Naive thymus-derived CD8-positive, alpha-beta T cell (primary cell): ENCODE measurements at regions not wholly inside any gene's neighbourhood (a gene's known extent, or its start where the extent isn't known, plus 50 kb on each side); places are given as distances from the start of the nearest gene placed in this dataset.
A peak's percentile ranks its signal among the peaks of the same experiment; 100 is the strongest.
"Not testable (repeated sequence)": the region's sequence is repeated elsewhere in the genome, so short reads cannot be mapped to it uniquely, and the experiment has no call there.

Experiments
- ATAC-seq, 2 donors: fragments of 150-1000 bp; cut with Tn5 transposase in 1 of 2; sonication (Bioruptor Pico), chemical (Tn5 transposase) in 1 of 2; 1 replicate in 1 of 2; 2 replicates in 1 of 2; pipeline ENCODE4 v1.10.0; 2021; ENCODE audit warnings: mild to moderate bottlenecking in 2 of 2, moderate library complexity in 2 of 2
- POLR2A ChIA-PET: fragments of 350-600 bp; sonication (Branson Sonifier 250); formaldehyde crosslinking; loops from one replicate; lab custom pipeline; 2021; ENCODE audit warnings: antibody characterized with exemption; lab: Charles Lee
- DNase-seq, 10 donors: peaks; one replicate each; pipeline versions ENCODE4 v3.0.0 to v3.0.0-alpha.2; 2020 to 2022
- H3K27ac Mint-ChIP-seq, 10 donors: one replicate each; pipeline ENCODE4 v1.8.0; 2020 to 2022; ENCODE audit warnings: mild to moderate bottlenecking in 10 of 10, mixed read lengths in 10 of 10, moderate library complexity in 4 of 10, inconsistent platforms in 1 of 10
- H3K27me3 Mint-ChIP-seq, 5 donors: one replicate each; pipeline ENCODE4 v1.8.0; 2021 to 2022; ENCODE audit warnings: mixed read lengths in 5 of 5
- H3K36me3 Mint-ChIP-seq, 3 donors: one replicate each; pipeline ENCODE4 v1.8.0; 2020 to 2022; ENCODE audit warnings: mixed read lengths in 3 of 3, mild to moderate bottlenecking in 2 of 3, inconsistent platforms in 1 of 3
- H3K4me1 Mint-ChIP-seq, 4 donors: one replicate each; pipeline ENCODE4 v1.8.0; 2021 to 2022; ENCODE audit warnings: mixed read lengths in 4 of 4
- H3K4me3 Mint-ChIP-seq, 10 donors: one replicate each; pipeline ENCODE4 v1.8.0; 2020 to 2022; ENCODE audit warnings: mild to moderate bottlenecking in 10 of 10, mixed read lengths in 10 of 10, moderate library complexity in 6 of 10, inconsistent platforms in 1 of 10
- H3K9me3 Mint-ChIP-seq, 9 donors: one replicate each; pipeline ENCODE4 v1.8.0; 2020 to 2022; ENCODE audit warnings: mixed read lengths in 9 of 9, mild to moderate bottlenecking in 3 of 9, inconsistent platforms in 1 of 9, moderate library complexity in 1 of 9

DNA sequence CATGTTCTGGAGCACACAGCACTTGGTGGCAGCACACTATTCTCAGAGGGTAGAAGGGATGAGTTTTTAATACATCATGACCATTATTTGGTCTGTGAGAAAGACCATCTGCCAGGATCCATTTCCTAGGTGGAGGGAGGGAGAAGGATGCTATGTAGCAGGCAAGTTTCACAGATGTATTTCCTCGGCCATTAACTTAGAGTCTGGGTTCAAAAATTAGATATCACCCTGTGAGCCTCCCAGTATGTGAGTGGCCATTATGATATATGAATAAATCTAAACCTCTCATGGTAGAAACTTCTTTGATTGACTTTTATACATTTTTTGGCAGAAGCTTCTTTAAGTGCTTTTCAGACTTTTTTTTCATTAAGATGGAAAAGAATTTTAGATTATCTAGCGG lies 133.9 kb downstream of the SREK1 start:
- no peaks in the 10 kb centered on the region for H3K4me1 Mint-ChIP-seq
- no peaks in the 10 kb centered on the region for H3K36me3 Mint-ChIP-seq
- H3K27me3 Mint-ChIP-seq, result peaks cover 7 to 17% (median 16%) of the 10 kb centered on the region in 5 donors
- POLR2A ChIA-PET, result no interaction called here
- no peak overlapping the region for H3K27ac Mint-ChIP-seq
- no peak overlapping the region for H3K4me3 Mint-ChIP-seq
- ATAC-seq, result no peak
- H3K9me3 Mint-ChIP-seq, result no peaks in the 10 kb centered on the region
- no peak for DNase-seq

DNA sequence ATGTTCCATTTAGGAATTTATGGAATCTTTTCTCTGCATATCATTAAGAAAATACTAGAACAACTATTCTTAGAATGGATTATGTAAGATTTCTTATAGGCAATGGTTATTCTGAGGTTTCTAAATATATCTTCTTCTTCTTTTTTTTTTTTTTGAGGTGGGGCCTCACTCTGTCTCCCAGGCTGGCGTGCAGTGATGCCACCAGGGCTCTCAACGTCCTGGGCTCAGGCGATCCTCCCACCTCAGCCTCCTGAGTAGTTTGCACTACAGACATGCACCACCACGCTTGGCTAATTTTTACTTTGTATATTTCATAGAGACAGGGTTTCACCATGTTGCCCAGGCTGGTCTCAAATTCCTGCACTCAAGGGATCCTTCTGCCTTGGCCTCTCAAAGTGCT lies 137.2 kb downstream of the SREK1 start:
- H3K36me3 Mint-ChIP-seq, result no peaks in the 10 kb centered on the region
- DNase-seq, result no peak
- H3K9me3 Mint-ChIP-seq, result no peaks in the 10 kb centered on the region
- no peak overlapping the region for H3K27ac Mint-ChIP-seq
- H3K4me3 Mint-ChIP-seq, result no peak overlapping the region
- POLR2A ChIA-PET, result no interaction called here
- ATAC-seq, result no peak
- H3K27me3 Mint-ChIP-seq, result peaks cover 2 to 16% (median 11%) of the 10 kb centered on the region in 5 donors
- no peaks in the 10 kb centered on the region for H3K4me1 Mint-ChIP-seq

- Mint-ChIP-seq H3K9me3 (peaks cover 0 to 8% (median 0%) of the 10 kb centered on the region in 9 donors), H3K4me3 (no peak overlapping the region)
Measured at GRCh38 chr5:66284588-66285342, 140.7 kb downstream of the SREK1 start.

DNA sequence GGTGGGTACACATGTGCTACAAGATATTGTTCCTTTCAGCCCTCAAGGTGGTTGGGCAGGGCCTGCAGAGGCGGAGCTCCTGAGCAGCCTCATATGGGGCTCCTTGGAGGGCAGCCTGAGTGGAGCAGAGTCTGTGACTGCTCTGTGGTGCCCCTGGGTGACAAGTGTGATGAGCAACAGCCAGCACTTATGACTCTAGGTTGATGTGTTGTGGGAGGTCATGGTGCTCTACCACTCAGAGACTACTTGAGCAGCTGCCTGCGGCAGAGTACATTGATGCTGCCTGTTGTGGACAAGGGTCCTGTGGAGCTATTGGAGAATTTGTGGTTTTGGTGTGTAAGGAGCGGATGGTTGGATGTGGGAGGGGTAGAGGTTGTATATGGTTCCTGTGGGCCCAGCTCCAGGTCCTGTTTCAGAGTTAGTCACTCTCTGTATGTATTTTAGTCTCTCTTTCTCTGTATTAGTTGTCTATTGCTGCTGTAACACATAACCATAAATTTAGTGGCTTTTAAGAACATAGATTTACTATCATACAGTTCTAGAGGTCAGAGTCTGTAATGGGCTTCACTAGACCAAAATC lies 141.3 kb downstream of the SREK1 start:
- Mint-ChIP-seq H3K4me1 (no peaks in the 10 kb centered on the region), H3K36me3 (no peaks in the 10 kb centered on the region), H3K9me3 (peaks cover 0 to 8% (median 0%) of the 10 kb centered on the region in 9 donors), H3K27me3 (peaks cover 0 to 7% (median 3%) of the 10 kb centered on the region in 5 donors), H3K4me3 (no peak overlapping the region), H3K27ac (no peak overlapping the region)
- ATAC-seq (no peak), DNase-seq (no peak)
- POLR2A ChIA-PET, result no interaction called here

More at GRCh38 chr5:66284588-66285342, 140.7 kb downstream of the SREK1 start:
- DNase-seq (no peak), ATAC-seq (no peak)
- Mint-ChIP-seq H3K27ac (no peak overlapping the region), H3K27me3 (peaks cover 0 to 7% (median 3%) of the 10 kb centered on the region in 5 donors), H3K36me3 (no peaks in the 10 kb centered on the region), H3K4me1 (no peaks in the 10 kb centered on the region)
- POLR2A ChIA-PET, result no interaction called here

- POLR2A ChIA-PET, result no interaction called here
- no peak overlapping the region for H3K4me3 Mint-ChIP-seq
- ATAC-seq, result no peak
- peaks cover 0 to 8% (median 0%) of the 10 kb centered on the region in 9 donors for H3K9me3 Mint-ChIP-seq
- no peaks in the 10 kb centered on the region for H3K36me3 Mint-ChIP-seq
- no peak for DNase-seq
- H3K27ac Mint-ChIP-seq, result no peak overlapping the region
- no peaks in the 10 kb centered on the region for H3K4me1 Mint-ChIP-seq
- H3K27me3 Mint-ChIP-seq, result peaks cover 1 to 12% (median 6%) of the 10 kb centered on the region in 5 donors
Measured at GRCh38 chr5:66291771-66292170, 147.7 kb downstream of the SREK1 start.

DNA sequence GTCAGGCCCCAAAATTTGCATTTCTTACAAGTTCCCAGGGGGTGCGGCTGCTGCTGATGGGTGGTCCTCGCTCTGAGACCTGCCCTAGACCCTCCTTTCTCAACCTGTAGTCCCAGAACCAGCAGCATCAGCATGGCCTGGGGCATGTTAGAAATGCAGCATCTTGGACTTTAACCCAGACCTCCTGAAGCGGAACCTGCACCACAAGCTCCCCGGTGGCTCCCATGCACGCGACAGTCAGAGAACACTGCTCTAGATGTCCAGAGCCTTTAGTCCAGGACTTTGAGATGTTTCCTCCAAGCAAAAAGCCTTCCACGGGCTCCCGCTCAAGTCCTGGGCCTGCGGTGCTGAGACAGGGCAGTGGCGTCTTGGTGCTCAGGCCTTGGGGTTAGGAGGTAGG lies 149.8 kb downstream of the SREK1 start:
- H3K36me3 Mint-ChIP-seq, POLR2A ChIA-PET, H3K4me1 Mint-ChIP-seq, H3K9me3 Mint-ChIP-seq, ATAC-seq, DNase-seq, H3K27ac Mint-ChIP-seq, H3K4me3 Mint-ChIP-seq: not testable (repeated sequence)
- peaks cover 0 to 12% (median 3%) of the 10 kb centered on the region in 5 donors for H3K27me3 Mint-ChIP-seq

DNA sequence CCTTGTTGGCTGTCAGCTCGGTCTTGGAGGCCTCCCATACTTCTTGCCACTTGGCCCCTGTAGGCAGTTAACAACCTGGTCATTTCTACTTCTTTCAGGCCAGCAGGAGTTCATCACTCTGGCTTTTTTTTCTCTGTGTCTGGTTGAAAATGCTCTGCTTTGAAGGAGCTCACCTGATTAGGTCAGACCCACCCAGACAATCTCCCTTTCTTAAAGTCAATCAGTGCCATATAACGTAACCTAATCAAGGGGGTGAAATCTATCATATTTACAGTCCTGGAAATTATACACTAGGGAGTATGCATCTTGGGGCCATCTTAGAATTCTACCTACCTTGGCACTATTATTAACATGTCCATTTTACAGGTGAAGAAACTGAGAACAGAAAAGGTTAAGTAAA lies 155.4 kb downstream of the SREK1 start:
- H3K4me3 Mint-ChIP-seq, result no peak overlapping the region
- no peaks in the 10 kb centered on the region for H3K4me1 Mint-ChIP-seq
- H3K27ac Mint-ChIP-seq, result peak overlapping the region in 1 of 10 donors; percentile 12
- H3K9me3 Mint-ChIP-seq, result no peaks in the 10 kb centered on the region
- H3K36me3 Mint-ChIP-seq, result no peaks in the 10 kb centered on the region
- ATAC-seq (no peak), DNase-seq (no peak)
- H3K27me3 Mint-ChIP-seq, result peaks cover 0 to 15% (median 2%) of the 10 kb centered on the region in 5 donors
- POLR2A ChIA-PET, result no interaction called here

GRCh38 chr5:66302344-66302743 lies 158.2 kb downstream of the SREK1 start:
- H3K4me1 Mint-ChIP-seq, result peaks cover 0 to 3% (median 1%) of the 10 kb centered on the region in 4 donors
- no peak overlapping the region for H3K4me3 Mint-ChIP-seq
- H3K27me3 Mint-ChIP-seq, result peaks cover 4 to 29% (median 11%) of the 10 kb centered on the region in 5 donors
- ATAC-seq, result no peak
- H3K27ac Mint-ChIP-seq, result peak overlapping the region in 1 of 10 donors; percentile 89
- no peaks in the 10 kb centered on the region for H3K36me3 Mint-ChIP-seq
- DNase-seq, result no peak
- no peaks in the 10 kb centered on the region for H3K9me3 Mint-ChIP-seq
- POLR2A ChIA-PET, result no interaction called here

GRCh38 chr5:66306105-66306843 lies 162.2 kb downstream of the SREK1 start:
- H3K27ac Mint-ChIP-seq, result peak overlapping the region in 2 of 10 donors; percentile 11 to 35
- H3K4me3 Mint-ChIP-seq, result no peak overlapping the region
- POLR2A ChIA-PET, result no interaction called here
- H3K36me3 Mint-ChIP-seq, result no peaks in the 10 kb centered on the region
- DNase-seq (peak in 6 of 10 donors; percentile 5 to 32 (median 24)), ATAC-seq (peak; percentile 52 to 62)
- no peaks in the 10 kb centered on the region for H3K9me3 Mint-ChIP-seq
- H3K4me1 Mint-ChIP-seq, result peaks cover 2 to 8% (median 6%) of the 10 kb centered on the region in 4 donors
- peaks cover 4 to 29% (median 11%) of the 10 kb centered on the region in 5 donors for H3K27me3 Mint-ChIP-seq

DNA sequence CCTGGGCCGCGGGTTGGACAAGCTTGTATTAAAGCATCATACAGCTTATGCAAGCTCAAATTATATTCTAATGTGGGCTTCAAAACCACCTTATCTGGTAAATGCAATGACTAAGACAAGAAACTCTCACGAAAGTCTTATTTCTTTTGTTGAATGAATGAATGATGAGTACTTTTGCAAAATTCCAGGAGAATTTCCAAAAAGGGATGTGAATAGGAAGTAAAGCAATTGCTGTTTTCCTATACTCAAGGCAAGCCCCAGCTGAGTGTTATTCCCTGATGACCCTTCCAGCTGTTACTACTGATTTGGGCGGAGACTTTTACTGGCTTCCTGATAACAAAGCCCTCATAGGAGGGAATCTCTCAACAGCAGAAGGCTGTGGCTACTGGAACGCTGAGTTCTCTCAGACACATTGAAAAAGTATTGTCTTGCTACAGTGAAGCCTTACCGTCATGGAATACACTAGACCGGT lies 162.8 kb downstream of the SREK1 start:
- DNase-seq (no peak), ATAC-seq (no peak)
- Mint-ChIP-seq H3K36me3 (no peaks in the 10 kb centered on the region), H3K4me1 (peaks cover 2 to 8% (median 6%) of the 10 kb centered on the region in 4 donors), H3K27me3 (peaks cover 4 to 29% (median 11%) of the 10 kb centered on the region in 5 donors), H3K9me3 (no peaks in the 10 kb centered on the region), H3K27ac (peak overlapping the region in 1 of 10 donors; percentile 49), H3K4me3 (no peak overlapping the region)
- POLR2A ChIA-PET, result no interaction called here

DNA sequence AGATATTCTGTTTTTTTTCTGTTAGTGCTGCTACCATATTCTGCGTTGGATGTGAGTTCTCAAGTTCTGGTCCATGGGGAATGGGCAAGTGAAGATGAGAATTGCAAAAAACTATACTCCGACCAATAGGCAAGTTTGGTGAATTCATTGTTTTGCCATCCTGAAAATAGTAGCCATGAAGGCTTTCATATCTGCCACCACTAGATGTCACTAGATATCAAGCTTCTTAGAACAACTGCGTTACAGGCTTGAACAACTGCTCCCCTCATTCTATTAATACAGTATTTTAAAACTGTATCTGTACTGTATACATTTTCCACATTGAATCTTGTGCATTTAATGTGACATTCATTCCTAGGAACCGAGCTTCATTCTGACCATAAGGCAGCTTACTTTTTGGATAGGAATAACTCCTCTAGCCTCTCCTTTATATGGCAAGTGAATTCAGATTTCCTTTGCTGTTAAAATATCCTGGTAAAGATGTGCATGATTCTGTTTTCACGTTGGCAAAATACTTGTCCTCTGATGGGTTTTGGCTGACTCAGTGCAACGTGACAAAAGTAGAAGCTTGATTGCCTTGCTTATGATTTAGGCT lies 163.6 kb downstream of the SREK1 start:
- peak overlapping the region in 2 of 10 donors; percentile 10 to 20 for H3K27ac Mint-ChIP-seq

DNA sequence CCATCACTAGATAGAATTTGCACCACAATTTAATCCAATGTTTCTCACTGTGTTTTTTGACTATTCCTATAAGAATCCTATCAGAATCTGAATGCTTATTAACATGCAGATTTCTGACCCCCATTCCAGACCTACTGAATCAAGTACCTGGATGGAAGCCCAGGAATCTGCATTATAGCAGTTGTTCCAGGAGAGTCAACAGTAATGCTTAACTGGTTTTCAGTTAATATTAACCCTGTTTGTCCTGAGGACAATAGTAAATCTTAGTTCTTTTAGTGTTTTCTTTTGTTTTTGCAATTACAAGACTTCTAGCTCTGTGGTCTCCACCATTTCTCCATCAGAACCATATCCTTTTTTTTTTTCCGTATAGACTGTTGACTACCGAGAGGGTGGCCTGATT lies 168.2 kb downstream of the SREK1 start:
- peaks cover 2 to 6% (median 4%) of the 10 kb centered on the region in 4 donors for H3K4me1 Mint-ChIP-seq
- H3K27ac Mint-ChIP-seq, result no peak overlapping the region
- POLR2A ChIA-PET, result no interaction called here
- H3K4me3 Mint-ChIP-seq, result no peak overlapping the region
- peaks cover 0 to 9% (median 0%) of the 10 kb centered on the region in 5 donors for H3K27me3 Mint-ChIP-seq
- H3K9me3 Mint-ChIP-seq, result peaks cover 0 to 20% (median 10%) of the 10 kb centered on the region in 9 donors
- no peak for ATAC-seq
- peaks cover 0 to 6% (median 6%) of the 10 kb centered on the region in 3 donors for H3K36me3 Mint-ChIP-seq
- no peak for DNase-seq

More for the DNA sequence above, 163.6 kb downstream of the SREK1 start:
- ATAC-seq (peak; percentile 49 to 54), DNase-seq (peak in 5 of 10 donors; percentile 1 to 54 (median 49))
- POLR2A ChIA-PET, result no interaction called here
- Mint-ChIP-seq H3K4me3 (no peak overlapping the region), H3K9me3 (no peaks in the 10 kb centered on the region), H3K27me3 (peaks cover 2 to 21% (median 11%) of the 10 kb centered on the region in 5 donors), H3K4me1 (peaks cover 2 to 8% (median 6%) of the 10 kb centered on the region in 4 donors), H3K36me3 (no peaks in the 10 kb centered on the region)
